ENCODE measurements at regions not wholly inside any gene's neighbourhood (a gene's known extent, or its start where the extent isn't known, plus 50 kb on each side); places are given as distances from the start of the nearest gene placed in this dataset.

- H3K27me3 Mint-ChIP-seq (ENCODE audit: low read depth): no peaks in the 10 kb centered on the region
Observed at GRCh38 chr5:86833868-86834267, 216.1 kb downstream of the COX7C start.

GRCh38 chr5:86837610-86838009 is 219.9 kb downstream of the COX7C start:
- Mint-ChIP-seq H3K36me3 (ENCODE audit: low read depth) (no peaks in the 10 kb centered on the region), H3K27me3 (ENCODE audit: low read depth) (no peaks in the 10 kb centered on the region), H3K9me3 (no peaks in the 10 kb centered on the region), H3K4me1 (no peaks in the 10 kb centered on the region), H3K4me3 (no peak overlapping the region), H3K27ac (ENCODE audit: unreplicated experiment) (no peak overlapping the region)
- no peak for DNase-seq (ENCODE audit: low read depth, low spot score)
- TF ChIP-seq CTCF (conservative IDR thresholded peaks at IDR 0.05): no peak

More at GRCh38 chr5:86833868-86834267, 216.1 kb downstream of the COX7C start:
- no peak for DNase-seq (ENCODE audit: low read depth, low spot score)
- no peaks in the 10 kb centered on the region for H3K4me1 Mint-ChIP-seq
- H3K36me3 Mint-ChIP-seq (ENCODE audit: low read depth): no peaks in the 10 kb centered on the region
- peaks cover 8% of the 10 kb centered on the region for H3K9me3 Mint-ChIP-seq
- no peak overlapping the region for H3K4me3 Mint-ChIP-seq
- no peak for TF ChIP-seq CTCF (conservative IDR thresholded peaks at IDR 0.05)
- no peak overlapping the region for H3K27ac Mint-ChIP-seq (ENCODE audit: unreplicated experiment)

GRCh38 chr5:86838083-86838482 is 220.3 kb downstream of the COX7C start:
- no peaks in the 10 kb centered on the region for H3K27me3 Mint-ChIP-seq (ENCODE audit: low read depth)
- TF ChIP-seq CTCF (conservative IDR thresholded peaks at IDR 0.05): no peak
- no peak overlapping the region for H3K27ac Mint-ChIP-seq (ENCODE audit: unreplicated experiment)

GRCh38 chr5:86841000-86841644 is 223.4 kb downstream of the COX7C start:
- Mint-ChIP-seq H3K4me3 (no peak overlapping the region), H3K27me3 (ENCODE audit: low read depth) (no peaks in the 10 kb centered on the region), H3K9me3 (peaks cover 3% of the 10 kb centered on the region), H3K27ac (ENCODE audit: unreplicated experiment) (no peak overlapping the region), H3K36me3 (ENCODE audit: low read depth) (no peaks in the 10 kb centered on the region), H3K4me1 (no peaks in the 10 kb centered on the region)
- TF ChIP-seq CTCF (conservative IDR thresholded peaks at IDR 0.05): no peak
- no peak for DNase-seq (ENCODE audit: low read depth, low spot score)

More at GRCh38 chr5:86838083-86838482, 220.3 kb downstream of the COX7C start:
- no peaks in the 10 kb centered on the region for H3K4me1 Mint-ChIP-seq
- no peak for DNase-seq (ENCODE audit: low read depth, low spot score)
- H3K9me3 Mint-ChIP-seq: peaks cover under 1% of the 10 kb centered on the region
- H3K36me3 Mint-ChIP-seq (ENCODE audit: low read depth): no peaks in the 10 kb centered on the region
- no peak overlapping the region for H3K4me3 Mint-ChIP-seq

- TF ChIP-seq CTCF (conservative IDR thresholded peaks at IDR 0.05): no peak
- Mint-ChIP-seq H3K9me3 (no peaks in the 10 kb centered on the region), H3K4me3 (no peak overlapping the region), H3K27ac (ENCODE audit: unreplicated experiment) (no peak overlapping the region), H3K27me3 (ENCODE audit: low read depth) (no peaks in the 10 kb centered on the region), H3K4me1 (peaks cover 17% of the 10 kb centered on the region), H3K36me3 (ENCODE audit: low read depth) (no peaks in the 10 kb centered on the region)
- DNase-seq (ENCODE audit: low read depth, low spot score): no peak
Observed at GRCh38 chr5:86858442-86858841, 240.7 kb downstream of the COX7C start.

Measured in neural crest cell (in vitro differentiated cells).